Liver (tissue), 3 donors: ENCODE measurements at regions not wholly inside any gene's neighbourhood (a gene's known extent, or its start where the extent isn't known, plus 50 kb on each side); places are given as distances from the start of the nearest gene placed in this dataset.

ENCODE experiments used
- CTCF ChIP-seq: fragments of 150-350 bp; IDR thresholded peaks from 2 replicates; pipeline ENCODE4 v1.5.1; 2017; ENCODE audit warnings: improper control_type of control experiment, low read depth, low read length; ENCODE audit not compliant: missing input control
- FOXA1 ChIP-seq: IDR thresholded peaks from 2 replicates; pipeline ENCODE4 v1.6.1; 2016; ENCODE audit warnings: antibody characterized with exemption
- GABPA ChIP-seq, 2 donors: IDR thresholded peaks in 1 of 2; conservative IDR thresholded peaks in 1 of 2; 2 replicates each; pipeline ENCODE4 v1.6.1; 2016; ENCODE audit warnings: antibody characterized with exemption in 2 of 2, mild to moderate bottlenecking in 1 of 2, moderate library complexity in 1 of 2
- HNF4A ChIP-seq, 2 donors: conservative IDR thresholded peaks; 2 replicates each; pipeline ENCODE4 v1.6.1; 2016; ENCODE audit warnings: antibody characterized with exemption in 2 of 2, mild to moderate bottlenecking in 2 of 2
- NR2F2 ChIP-seq: IDR thresholded peaks from 2 replicates; pipeline ENCODE4 v1.6.1; 2016; ENCODE audit warnings: antibody characterized with exemption
- RAD21 ChIP-seq, 2 donors: IDR thresholded peaks; 2 replicates each; pipeline ENCODE4 v1.6.1; 2016; ENCODE audit warnings: antibody characterized with exemption in 2 of 2, mild to moderate bottlenecking in 2 of 2
- SP1 ChIP-seq: IDR thresholded peaks from 2 replicates; pipeline ENCODE4 v1.6.1; 2018; ENCODE audit warnings: antibody characterized with exemption, mild to moderate bottlenecking
- TAF1 ChIP-seq: conservative IDR thresholded peaks from 2 replicates; pipeline ENCODE4 v1.6.1; 2016; ENCODE audit warnings: antibody characterized with exemption, mild to moderate bottlenecking
- YY1 ChIP-seq: IDR thresholded peaks from 2 replicates; pipeline ENCODE4 v1.6.1; 2016; ENCODE audit warnings: antibody characterized with exemption, mild to moderate bottlenecking
- TF ChIP-seq, protein P1 (sequence below): IDR thresholded peaks from 2 replicates; pipeline ENCODE4 v1.6.1; 2016; ENCODE audit warnings: antibody characterized with exemption, mild to moderate bottlenecking
- donor health status: healthy.
- donor health status: healthy.

- TF ChIP-seq CTCF (no peak), TAF1 (no peak), SP1 (no peak), FOXA1 (no peak), HNF4A (conservative IDR thresholded peaks at IDR 0.05) (no peak), NR2F2 (no peak), GABPA (IDR thresholded peaks at IDR 0.05 in 1 of 2, conservative IDR thresholded peaks at IDR 0.05 in 1 of 2) (no peak), RAD21 (IDR thresholded peaks at IDR 0.05) (no peak), YY1 (no peak)
- TF ChIP-seq, protein P1, sequence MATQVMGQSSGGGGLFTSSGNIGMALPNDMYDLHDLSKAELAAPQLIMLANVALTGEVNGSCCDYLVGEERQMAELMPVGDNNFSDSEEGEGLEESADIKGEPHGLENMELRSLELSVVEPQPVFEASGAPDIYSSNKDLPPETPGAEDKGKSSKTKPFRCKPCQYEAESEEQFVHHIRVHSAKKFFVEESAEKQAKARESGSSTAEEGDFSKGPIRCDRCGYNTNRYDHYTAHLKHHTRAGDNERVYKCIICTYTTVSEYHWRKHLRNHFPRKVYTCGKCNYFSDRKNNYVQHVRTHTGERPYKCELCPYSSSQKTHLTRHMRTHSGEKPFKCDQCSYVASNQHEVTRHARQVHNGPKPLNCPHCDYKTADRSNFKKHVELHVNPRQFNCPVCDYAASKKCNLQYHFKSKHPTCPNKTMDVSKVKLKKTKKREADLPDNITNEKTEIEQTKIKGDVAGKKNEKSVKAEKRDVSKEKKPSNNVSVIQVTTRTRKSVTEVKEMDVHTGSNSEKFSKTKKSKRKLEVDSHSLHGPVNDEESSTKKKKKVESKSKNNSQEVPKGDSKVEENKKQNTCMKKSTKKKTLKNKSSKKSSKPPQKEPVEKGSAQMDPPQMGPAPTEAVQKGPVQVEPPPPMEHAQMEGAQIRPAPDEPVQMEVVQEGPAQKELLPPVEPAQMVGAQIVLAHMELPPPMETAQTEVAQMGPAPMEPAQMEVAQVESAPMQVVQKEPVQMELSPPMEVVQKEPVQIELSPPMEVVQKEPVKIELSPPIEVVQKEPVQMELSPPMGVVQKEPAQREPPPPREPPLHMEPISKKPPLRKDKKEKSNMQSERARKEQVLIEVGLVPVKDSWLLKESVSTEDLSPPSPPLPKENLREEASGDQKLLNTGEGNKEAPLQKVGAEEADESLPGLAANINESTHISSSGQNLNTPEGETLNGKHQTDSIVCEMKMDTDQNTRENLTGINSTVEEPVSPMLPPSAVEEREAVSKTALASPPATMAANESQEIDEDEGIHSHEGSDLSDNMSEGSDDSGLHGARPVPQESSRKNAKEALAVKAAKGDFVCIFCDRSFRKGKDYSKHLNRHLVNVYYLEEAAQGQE: no peak
Measured at GRCh38 chr5:91217859-91218258, 165.3 kb downstream of the ARRDC3 start.
